Loucy (cell line): ENCODE measurements at regions not wholly inside any gene's neighbourhood (a gene's known extent, or its start where the extent isn't known, plus 50 kb on each side); places are given as distances from the start of the nearest gene placed in this dataset.

ENCODE experiments used
- H2AFZ ChIP-seq: fragments of 200-600 bp; sonication (generic); 2 replicates; pipeline ENCODE4 v1.6.0; 2016; ENCODE audit warnings: antibody characterized with exemption, mild to moderate bottlenecking, low read length, moderate library complexity
- H3F3A ChIP-seq: fragments of 200-600 bp; 2 replicates; pipeline ENCODE4 v1.6.0; 2016; ENCODE audit warnings: antibody characterized with exemption, low read depth, mild to moderate bottlenecking
- H3K27me3 ChIP-seq: fragments of 200-600 bp; sonication (generic); 2 replicates; pipeline ENCODE4 v1.6.1; 2014; ENCODE audit warnings: low read length, mild to moderate bottlenecking; ENCODE audit not compliant: insufficient read depth, poor library complexity, severe bottlenecking
- H3K36me3 ChIP-seq: fragments of 200-600 bp; sonication (generic); 2 replicates; pipeline ENCODE4 v1.6.1; 2016; ENCODE audit warnings: low read length; ENCODE audit not compliant: insufficient read depth
- H3K4me1 ChIP-seq: fragments of 200-600 bp; sonication (generic); 2 replicates; pipeline ENCODE4 v1.5.1; 2014; ENCODE audit warnings: low read length, mild to moderate bottlenecking; ENCODE audit not compliant: insufficient read depth, poor library complexity, severe bottlenecking
- H3K4me2 ChIP-seq: fragments of 200-600 bp; sonication (generic); 2 replicates; pipeline ENCODE4 v1.6.0; 2014; ENCODE audit warnings: antibody characterized with exemption, low read length, low read depth, mild to moderate bottlenecking; ENCODE audit not compliant: poor library complexity, severe bottlenecking
- H3K4me3 ChIP-seq: fragments of 200-600 bp; sonication (generic); 2 replicates; pipeline ENCODE4 v1.5.1; 2014; ENCODE audit warnings: low read length, mild to moderate bottlenecking, mixed read lengths; ENCODE audit not compliant: poor library complexity, severe bottlenecking
- H3K79me2 ChIP-seq: fragments of 200-600 bp; sonication (generic); 2 replicates; pipeline ENCODE4 v1.6.1; 2014; ENCODE audit warnings: low read length; ENCODE audit not compliant: insufficient read depth
- H3K9ac ChIP-seq: fragments of 200-600 bp; sonication (generic); 2 replicates; pipeline ENCODE4 v1.6.0; 2014; ENCODE audit warnings: mild to moderate bottlenecking, low read depth, low read length, moderate library complexity; ENCODE audit not compliant: poor library complexity, severe bottlenecking
- H3K9me2 ChIP-seq: fragments of 200-600 bp; sonication (generic); replicated peaks from 2 replicates; pipeline ENCODE4 v1.6.1; 2016; ENCODE audit warnings: low read depth, low read length, mixed read lengths
- H3K9me3 ChIP-seq: fragments of 200-600 bp; sonication (generic); 2 replicates; pipeline ENCODE4 v1.6.1; 2014; ENCODE audit warnings: mild to moderate bottlenecking, antibody characterized with exemption, low read length, low read depth; ENCODE audit not compliant: insufficient read depth
- H4K20me1 ChIP-seq: fragments of 200-600 bp; sonication (generic); 2 replicates; pipeline ENCODE4 v1.6.0; 2014; ENCODE audit warnings: antibody characterized with exemption, low read length, mild to moderate bottlenecking; ENCODE audit not compliant: insufficient read depth, poor library complexity, severe bottlenecking
- CTCF ChIP-seq: fragments of 200-600 bp; sonication (generic); conservative IDR thresholded peaks from 2 replicates; pipeline ENCODE4 v1.5.1; 2014; ENCODE audit warnings: mild to moderate bottlenecking, antibody characterized with exemption, low read length
- EZH2phosphoT487 ChIP-seq: fragments of 200-600 bp; IDR thresholded peaks from 2 replicates; pipeline ENCODE4 v1.6.1; 2018; ENCODE audit warnings: antibody characterized with exemption, mild to moderate bottlenecking, moderate library complexity, borderline replicate concordance

- H3K79me2 ChIP-seq = no peaks in the 10 kb centered on the region
- no peak overlapping the region for H3K4me3 ChIP-seq
- no peak for TF ChIP-seq CTCF
- TF ChIP-seq EZH2phosphoT487 = no peak
- H3K9me3 ChIP-seq = no peaks in the 10 kb centered on the region
- no peaks in the 10 kb centered on the region for H4K20me1 ChIP-seq
- no peak overlapping the region for H3K9ac ChIP-seq
- no peak overlapping the region for H2AFZ ChIP-seq
- no peaks in the 10 kb centered on the region for H3K9me2 ChIP-seq
- no peaks in the 10 kb centered on the region for H3K27me3 ChIP-seq
- no peaks in the 10 kb centered on the region for H3K36me3 ChIP-seq
- no peak overlapping the region for H3K4me2 ChIP-seq
- H3K4me1 ChIP-seq = no peaks in the 10 kb centered on the region
- no peaks in the 10 kb centered on the region for H3F3A ChIP-seq
Measured at GRCh38 chr3:73784686-73785392, 160.1 kb upstream of the PDZRN3 start.

- H3F3A ChIP-seq = no peaks in the 10 kb centered on the region
- no peak overlapping the region for H3K4me2 ChIP-seq
- no peak overlapping the region for H3K9ac ChIP-seq
- H4K20me1 ChIP-seq = no peaks in the 10 kb centered on the region
- H3K4me1 ChIP-seq = no peaks in the 10 kb centered on the region
- H3K79me2 ChIP-seq = no peaks in the 10 kb centered on the region
- H2AFZ ChIP-seq = no peak overlapping the region
- H3K9me2 ChIP-seq = no peaks in the 10 kb centered on the region
- no peaks in the 10 kb centered on the region for H3K9me3 ChIP-seq
- H3K36me3 ChIP-seq = no peaks in the 10 kb centered on the region
- H3K4me3 ChIP-seq = no peak overlapping the region
- no peaks in the 10 kb centered on the region for H3K27me3 ChIP-seq
- no peak for TF ChIP-seq CTCF
- TF ChIP-seq EZH2phosphoT487 = no peak
Measured at GRCh38 chr3:73783811-73784210, 159.1 kb upstream of the PDZRN3 start.

GRCh38 chr3:73781541-73781940, 156.8 kb upstream of the PDZRN3 start:
- H2AFZ ChIP-seq = no peak overlapping the region
- TF ChIP-seq CTCF (no peak), EZH2phosphoT487 (no peak)
- no peaks in the 10 kb centered on the region for H3K79me2 ChIP-seq
- H3K4me2 ChIP-seq = no peak overlapping the region
- H3K9me3 ChIP-seq = no peaks in the 10 kb centered on the region
- no peak overlapping the region for H3K9ac ChIP-seq
- H4K20me1 ChIP-seq = no peaks in the 10 kb centered on the region
- H3K4me1 ChIP-seq = no peaks in the 10 kb centered on the region
- H3F3A ChIP-seq = no peaks in the 10 kb centered on the region
- H3K36me3 ChIP-seq = no peaks in the 10 kb centered on the region
- H3K9me2 ChIP-seq = no peaks in the 10 kb centered on the region
- H3K4me3 ChIP-seq = no peak overlapping the region
- H3K27me3 ChIP-seq = no peaks in the 10 kb centered on the region
